ENCODE measurements at regions not wholly inside any gene's neighbourhood (a gene's known extent, or its start where the extent isn't known, plus 50 kb on each side); places are given as distances from the start of the nearest gene placed in this dataset.

- Histone ChIP-seq H3K4me3 (ENCODE audit: low read depth in 1 of 2, low read length in 2 of 2) (no peak overlapping the region), H3K4me1 (ENCODE audit: control insufficient read depth in 1 of 2, insufficient read depth in 2 of 2, low read length in 2 of 2) (no peaks in the 10 kb centered on the region), H3K27ac (ENCODE audit: low read length) (no peak overlapping the region), H3K27me3 (ENCODE audit: low read depth, low read length) (no peaks in the 10 kb centered on the region), H3K36me3 (ENCODE audit: control insufficient read depth in 1 of 2, insufficient read depth in 2 of 2, low read length in 2 of 2) (no peaks in the 10 kb centered on the region), H3K9me3 (ENCODE audit: control insufficient read depth in 1 of 2, low read length in 2 of 2) (no peaks in the 10 kb centered on the region)
These were observed 428.3 kb downstream of the CBLN4 start for GRCh38 chr20:55576981-55577380.

DNA sequence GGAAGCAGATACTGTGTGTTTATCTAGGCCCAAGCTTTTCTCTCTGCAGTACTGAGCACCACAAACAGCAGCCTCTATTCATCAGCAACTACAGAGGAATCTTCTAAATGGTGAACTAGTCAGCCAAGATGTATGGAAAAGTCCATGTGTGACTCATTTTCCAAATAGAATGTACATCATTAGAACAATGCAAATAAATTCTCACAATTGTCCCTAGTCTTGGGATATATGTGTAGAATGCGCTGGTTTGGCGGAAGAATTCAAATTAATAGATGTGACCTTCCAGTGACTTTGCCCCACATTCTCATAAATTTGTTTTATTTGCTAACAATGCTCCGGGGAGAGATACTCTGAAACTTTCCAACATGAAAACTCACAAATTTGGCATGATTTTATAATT is 436.2 kb downstream of the CBLN4 start:
- Histone ChIP-seq H3K27me3 (ENCODE audit: low read depth, low read length) (no peaks in the 10 kb centered on the region), H3K9me3 (ENCODE audit: control insufficient read depth in 1 of 2, low read length in 2 of 2) (no peaks in the 10 kb centered on the region), H3K4me3 (ENCODE audit: low read depth in 1 of 2, low read length in 2 of 2) (no peak overlapping the region), H3K36me3 (ENCODE audit: control insufficient read depth in 1 of 2, insufficient read depth in 2 of 2, low read length in 2 of 2) (no peaks in the 10 kb centered on the region), H3K4me1 (ENCODE audit: control insufficient read depth in 1 of 2, insufficient read depth in 2 of 2, low read length in 2 of 2) (no peaks in the 10 kb centered on the region), H3K27ac (ENCODE audit: low read length) (no peak overlapping the region)

- no peaks in the 10 kb centered on the region for H3K27me3 ChIP-seq (ENCODE audit: low read depth, low read length)
- no peak overlapping the region for H3K4me3 ChIP-seq (ENCODE audit: low read depth in 1 of 2, low read length in 2 of 2)
- no peaks in the 10 kb centered on the region for H3K36me3 ChIP-seq (ENCODE audit: control insufficient read depth in 1 of 2, insufficient read depth in 2 of 2, low read length in 2 of 2)
- H3K4me1 ChIP-seq (ENCODE audit: control insufficient read depth in 1 of 2, insufficient read depth in 2 of 2, low read length in 2 of 2) = no peaks in the 10 kb centered on the region
- H3K27ac ChIP-seq (ENCODE audit: low read length) = no peak overlapping the region
- H3K9me3 ChIP-seq (ENCODE audit: control insufficient read depth in 1 of 2, low read length in 2 of 2) = no peaks in the 10 kb centered on the region
These were observed 437.5 kb downstream of the CBLN4 start for GRCh38 chr20:55567826-55568225.

DNA sequence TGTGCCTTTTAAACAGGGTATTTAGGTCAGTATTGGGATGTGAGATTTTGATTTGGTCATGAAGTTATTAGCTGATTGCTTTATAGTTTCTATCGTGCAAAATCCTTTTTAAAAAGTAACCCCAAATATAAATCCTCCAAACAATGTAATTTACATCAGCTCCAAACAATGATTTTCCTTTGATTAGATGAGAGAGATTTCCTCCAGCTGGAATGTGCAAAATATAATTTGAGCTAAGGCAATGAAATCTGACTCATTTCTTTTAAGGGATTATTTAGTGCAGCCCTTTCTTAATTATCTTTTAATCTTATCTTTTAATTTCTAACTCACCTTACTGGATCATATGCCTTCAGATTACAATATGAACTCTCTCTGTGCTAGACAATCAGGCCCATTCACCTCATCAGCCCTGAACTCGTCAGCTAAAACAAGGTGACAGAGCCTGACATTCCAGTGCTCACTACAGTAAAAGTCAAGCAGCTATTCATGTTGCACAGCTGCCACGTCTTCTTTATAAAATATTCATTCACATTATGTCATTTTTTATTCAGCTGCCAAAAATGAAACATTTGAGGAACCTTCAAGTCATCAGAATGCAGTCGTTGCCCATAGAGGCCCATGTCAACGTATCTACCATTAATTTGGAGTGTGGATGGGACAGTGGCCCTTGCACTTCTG is 440.1 kb downstream of the CBLN4 start:
- H3K4me3 ChIP-seq (ENCODE audit: low read depth in 1 of 2, low read length in 2 of 2) = no peak overlapping the region
- H3K4me1 ChIP-seq (ENCODE audit: control insufficient read depth in 1 of 2, insufficient read depth in 2 of 2, low read length in 2 of 2) = no peaks in the 10 kb centered on the region
- no peaks in the 10 kb centered on the region for H3K27me3 ChIP-seq (ENCODE audit: low read depth, low read length)
- H3K9me3 ChIP-seq (ENCODE audit: control insufficient read depth in 1 of 2, low read length in 2 of 2) = no peaks in the 10 kb centered on the region
- H3K36me3 ChIP-seq (ENCODE audit: control insufficient read depth in 1 of 2, insufficient read depth in 2 of 2, low read length in 2 of 2) = no peaks in the 10 kb centered on the region
- H3K27ac ChIP-seq (ENCODE audit: low read length) = no peak overlapping the region

- H3K9me3 ChIP-seq (ENCODE audit: control insufficient read depth in 1 of 2, low read length in 2 of 2) = no peaks in the 10 kb centered on the region
- no peaks in the 10 kb centered on the region for H3K4me1 ChIP-seq (ENCODE audit: control insufficient read depth in 1 of 2, insufficient read depth in 2 of 2, low read length in 2 of 2)
- H3K27me3 ChIP-seq (ENCODE audit: low read depth, low read length) = no peaks in the 10 kb centered on the region
- H3K36me3 ChIP-seq (ENCODE audit: control insufficient read depth in 1 of 2, insufficient read depth in 2 of 2, low read length in 2 of 2) = no peaks in the 10 kb centered on the region
- H3K27ac ChIP-seq (ENCODE audit: low read length) = no peak overlapping the region
- no peak overlapping the region for H3K4me3 ChIP-seq (ENCODE audit: low read depth in 1 of 2, low read length in 2 of 2)
These were observed 444.1 kb downstream of the CBLN4 start for GRCh38 chr20:55561259-55561658.

DNA sequence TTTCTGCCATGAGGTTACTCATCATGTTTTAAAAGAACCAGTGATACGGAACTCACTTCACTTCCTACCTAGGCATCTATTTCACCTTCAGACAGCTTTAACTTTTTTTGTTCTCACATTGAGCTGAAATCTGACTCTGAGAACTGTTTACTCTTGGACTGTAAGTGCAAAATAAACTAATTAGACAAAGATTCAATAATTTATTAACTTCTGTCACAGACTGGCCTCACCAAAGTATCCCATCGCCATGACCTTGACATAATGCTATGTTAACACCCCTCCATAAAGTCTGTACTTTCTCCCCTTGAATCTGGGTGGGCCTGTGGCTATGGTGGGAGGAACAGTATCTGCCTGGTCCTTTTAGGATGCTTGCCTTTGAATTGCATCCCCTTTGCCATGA is 448.1 kb downstream of the CBLN4 start:
- no peaks in the 10 kb centered on the region for H3K36me3 ChIP-seq (ENCODE audit: control insufficient read depth in 1 of 2, insufficient read depth in 2 of 2, low read length in 2 of 2)
- H3K27ac ChIP-seq (ENCODE audit: low read length) = no peak overlapping the region
- no peak overlapping the region for H3K4me3 ChIP-seq (ENCODE audit: low read depth in 1 of 2, low read length in 2 of 2)
- H3K9me3 ChIP-seq (ENCODE audit: control insufficient read depth in 1 of 2, low read length in 2 of 2) = no peaks in the 10 kb centered on the region
- H3K27me3 ChIP-seq (ENCODE audit: low read depth, low read length) = no peaks in the 10 kb centered on the region
- peaks cover 0 to 7% of the 10 kb centered on the region in 2 donors for H3K4me1 ChIP-seq (ENCODE audit: control insufficient read depth in 1 of 2, insufficient read depth in 2 of 2, low read length in 2 of 2)

DNA sequence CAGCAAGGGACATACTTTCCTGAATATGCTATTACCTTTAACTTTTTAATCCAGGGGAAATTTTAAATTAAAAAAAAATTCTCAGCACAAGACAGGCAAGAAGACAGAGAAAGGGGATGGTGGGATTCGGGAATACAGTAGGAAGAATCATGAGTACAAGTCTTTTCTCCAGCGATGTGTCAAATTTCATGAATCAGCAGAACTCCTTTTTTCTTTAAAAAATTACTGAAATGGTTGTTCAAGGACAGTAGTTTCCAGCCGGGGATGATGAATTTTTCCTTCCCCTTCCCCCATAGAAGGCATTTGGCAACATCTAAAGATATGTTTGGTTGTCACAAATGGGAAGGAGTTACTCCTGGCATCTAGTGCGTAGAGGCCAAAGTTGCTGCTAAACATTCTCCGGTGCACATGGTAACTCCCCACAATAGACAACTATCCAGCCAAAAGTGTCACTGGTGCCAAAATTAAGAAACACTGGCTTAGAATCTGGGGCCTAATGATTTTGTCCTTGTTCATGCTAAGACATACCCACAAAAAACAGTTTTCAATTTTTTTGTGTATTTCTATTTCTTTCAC is 450.2 kb downstream of the CBLN4 start:
- Histone ChIP-seq H3K36me3 (ENCODE audit: control insufficient read depth in 1 of 2, insufficient read depth in 2 of 2, low read length in 2 of 2) (no peaks in the 10 kb centered on the region), H3K4me3 (ENCODE audit: low read depth in 1 of 2, low read length in 2 of 2) (no peak overlapping the region), H3K9me3 (ENCODE audit: control insufficient read depth in 1 of 2, low read length in 2 of 2) (no peaks in the 10 kb centered on the region), H3K27ac (ENCODE audit: low read length) (no peak overlapping the region), H3K4me1 (ENCODE audit: control insufficient read depth in 1 of 2, insufficient read depth in 2 of 2, low read length in 2 of 2) (peaks cover 0 to 7% of the 10 kb centered on the region in 2 donors), H3K27me3 (ENCODE audit: low read depth, low read length) (no peaks in the 10 kb centered on the region)

DNA sequence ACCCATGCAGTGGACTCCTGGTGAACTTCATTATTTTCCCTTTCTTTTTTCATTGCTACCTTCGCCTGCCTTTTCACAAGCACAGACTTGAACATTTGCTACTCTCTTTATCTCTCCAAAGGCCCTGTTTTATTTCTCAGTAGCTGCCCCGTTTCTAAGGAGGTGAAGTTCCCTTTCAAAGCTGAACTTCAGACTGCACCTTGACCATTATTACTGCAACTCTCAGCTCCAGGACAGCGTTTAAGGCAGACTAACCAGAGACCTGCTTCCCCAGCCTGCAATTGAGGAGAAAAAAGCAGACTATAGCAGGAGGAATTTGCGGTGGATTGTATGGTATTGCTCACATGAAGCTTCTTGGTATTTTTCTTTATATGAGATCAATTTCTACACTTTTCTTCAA is 460.7 kb downstream of the CBLN4 start:
- Histone ChIP-seq H3K9me3 (ENCODE audit: control insufficient read depth in 1 of 2, low read length in 2 of 2) (no peaks in the 10 kb centered on the region), H3K36me3 (ENCODE audit: control insufficient read depth in 1 of 2, insufficient read depth in 2 of 2, low read length in 2 of 2) (no peaks in the 10 kb centered on the region), H3K4me1 (ENCODE audit: control insufficient read depth in 1 of 2, insufficient read depth in 2 of 2, low read length in 2 of 2) (no peaks in the 10 kb centered on the region), H3K27ac (ENCODE audit: low read length) (no peak overlapping the region), H3K4me3 (ENCODE audit: low read depth in 1 of 2, low read length in 2 of 2) (no peak overlapping the region), H3K27me3 (ENCODE audit: low read depth, low read length) (no peaks in the 10 kb centered on the region)

DNA sequence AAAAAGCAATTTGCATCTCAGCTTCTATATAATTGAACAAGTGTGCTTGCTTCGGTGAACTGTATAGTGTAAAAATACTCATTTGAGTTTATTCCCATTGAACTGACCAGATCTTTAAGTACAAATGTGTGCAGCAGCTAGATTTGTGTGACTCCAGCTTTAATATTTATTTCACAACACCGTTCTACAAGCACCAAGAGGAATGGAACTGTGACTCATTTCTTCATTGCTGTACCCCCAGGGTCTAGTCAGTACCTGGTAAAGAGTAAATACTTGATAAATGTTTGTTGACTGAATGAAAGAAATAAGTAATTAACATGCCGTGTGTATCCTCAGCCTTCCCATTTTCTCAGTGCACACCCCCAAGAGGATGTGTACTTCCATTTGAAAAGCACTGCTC is 464.8 kb downstream of the CBLN4 start:
- Histone ChIP-seq H3K4me3 (ENCODE audit: low read depth in 1 of 2, low read length in 2 of 2) (no peak overlapping the region), H3K27ac (ENCODE audit: low read length) (no peak overlapping the region), H3K36me3 (ENCODE audit: control insufficient read depth in 1 of 2, insufficient read depth in 2 of 2, low read length in 2 of 2) (no peaks in the 10 kb centered on the region), H3K27me3 (ENCODE audit: low read depth, low read length) (no peaks in the 10 kb centered on the region), H3K9me3 (ENCODE audit: control insufficient read depth in 1 of 2, low read length in 2 of 2) (no peaks in the 10 kb centered on the region), H3K4me1 (ENCODE audit: control insufficient read depth in 1 of 2, insufficient read depth in 2 of 2, low read length in 2 of 2) (no peaks in the 10 kb centered on the region)

GRCh38 chr20:55540013-55540412 is 465.3 kb downstream of the CBLN4 start:
- Histone ChIP-seq H3K4me3 (ENCODE audit: low read depth in 1 of 2, low read length in 2 of 2) (no peak overlapping the region), H3K27ac (ENCODE audit: low read length) (no peak overlapping the region), H3K27me3 (ENCODE audit: low read depth, low read length) (no peaks in the 10 kb centered on the region), H3K9me3 (ENCODE audit: control insufficient read depth in 1 of 2, low read length in 2 of 2) (no peaks in the 10 kb centered on the region), H3K36me3 (ENCODE audit: control insufficient read depth in 1 of 2, insufficient read depth in 2 of 2, low read length in 2 of 2) (no peaks in the 10 kb centered on the region), H3K4me1 (ENCODE audit: control insufficient read depth in 1 of 2, insufficient read depth in 2 of 2, low read length in 2 of 2) (no peaks in the 10 kb centered on the region)

GRCh38 chr20:55538261-55538908 is 466.9 kb downstream of the CBLN4 start:
- Histone ChIP-seq H3K27ac (ENCODE audit: low read length) (no peak overlapping the region), H3K4me1 (ENCODE audit: control insufficient read depth in 1 of 2, insufficient read depth in 2 of 2, low read length in 2 of 2) (no peaks in the 10 kb centered on the region), H3K36me3 (ENCODE audit: control insufficient read depth in 1 of 2, insufficient read depth in 2 of 2, low read length in 2 of 2) (no peaks in the 10 kb centered on the region), H3K27me3 (ENCODE audit: low read depth, low read length) (no peaks in the 10 kb centered on the region), H3K9me3 (ENCODE audit: control insufficient read depth in 1 of 2, low read length in 2 of 2) (no peaks in the 10 kb centered on the region), H3K4me3 (ENCODE audit: low read depth in 1 of 2, low read length in 2 of 2) (no peak overlapping the region)
